Gastroesophageal sphincter (tissue), 3 donors: ENCODE measurements at regions not wholly inside any gene's neighbourhood (a gene's known extent, or its start where the extent isn't known, plus 50 kb on each side); places are given as distances from the start of the nearest gene placed in this dataset.

ENCODE experiments used
- CTCF ChIP-seq, 4 experiments: fragments of 200-600 bp in 2 of 4; fragments of 450-650 bp in 2 of 4; sonication (generic) in 1 of 4; IDR thresholded peaks; one replicate each; pipeline ENCODE4 v1.5.1; 2017 to 2019; ENCODE audit warnings: antibody characterized with exemption in 4 of 4, mild to moderate bottlenecking in 2 of 4, moderate library complexity in 2 of 4
- POLR2A ChIP-seq, 2 donors: fragments of 450-650 bp; IDR thresholded peaks; one replicate each; pipeline ENCODE4 v1.6.1; 2017; ENCODE audit warnings: antibody characterized with exemption in 2 of 2, mild to moderate bottlenecking in 2 of 2, moderate library complexity in 1 of 2
- POLR2AphosphoS5 ChIP-seq: sonication (generic); formaldehyde crosslinking; IDR thresholded peaks from one replicate; pipeline ENCODE4 v1.6.1; 2017; ENCODE audit warnings: antibody characterized with exemption

- no peak for TF ChIP-seq CTCF (IDR thresholded peaks at IDR 0.05)
- TF ChIP-seq POLR2A (IDR thresholded peaks at IDR 0.05): no peak
- TF ChIP-seq POLR2AphosphoS5: no peak
Observed at GRCh38 chr13:99119656-99120055, 81.0 kb upstream of the UBAC2 start.
